Activated CD8-positive, alpha-beta memory T cell treated with anti-CD3 and anti-CD28 coated beads for 48 hours (primary cell): ENCODE measurements at regions not wholly inside any gene's neighbourhood (a gene's known extent, or its start where the extent isn't known, plus 50 kb on each side); places are given as distances from the start of the nearest gene placed in this dataset.

ENCODE experiments used
- DNase-seq, 3 experiments: peaks; one replicate each; pipeline ENCODE4 v3.0.0-alpha.2; 2020; ENCODE audit warnings: low read depth in 2 of 3, low spot score in 2 of 3

DNA sequence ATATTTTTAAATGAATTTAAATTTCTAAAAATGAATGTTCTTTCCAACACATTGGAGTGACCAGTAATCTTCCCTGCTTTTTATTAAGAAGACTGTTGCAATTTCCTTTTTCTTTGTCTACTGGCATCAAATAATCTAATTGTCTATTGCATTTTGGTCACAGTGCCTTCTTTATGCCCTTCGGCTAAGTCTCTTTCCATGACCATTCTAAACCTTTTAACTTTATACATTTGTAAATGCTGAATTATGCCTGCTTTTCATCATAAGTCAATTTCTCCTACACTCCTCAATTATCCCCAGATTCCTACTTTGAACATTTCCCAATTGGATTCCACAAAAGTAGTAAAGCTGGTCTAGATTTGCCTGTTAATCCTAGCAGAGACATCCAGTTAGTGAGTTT, 69.1 kb upstream of the HSF2 start:
- no peak for DNase-seq

DNA sequence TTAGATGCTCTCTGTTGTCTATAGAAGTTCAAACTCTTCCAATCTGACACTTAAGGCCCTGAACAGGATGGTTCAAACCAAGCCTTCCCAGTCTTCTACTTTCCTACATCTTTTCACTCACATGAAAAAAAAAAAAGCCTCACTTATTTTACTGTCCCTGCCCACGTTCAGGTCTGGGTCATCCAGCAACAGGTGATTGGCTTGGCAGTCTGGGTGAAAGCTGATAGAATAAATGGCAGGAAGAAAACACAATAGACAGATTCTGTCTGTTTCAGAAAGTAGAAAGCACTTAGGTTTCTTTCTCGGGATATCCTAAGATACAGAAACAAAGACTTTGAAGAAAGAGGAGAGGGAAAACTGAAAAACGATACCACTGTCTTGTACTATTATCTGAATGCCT, 61.8 kb upstream of the HSF2 start:
- DNase-seq, result no peak

DNA sequence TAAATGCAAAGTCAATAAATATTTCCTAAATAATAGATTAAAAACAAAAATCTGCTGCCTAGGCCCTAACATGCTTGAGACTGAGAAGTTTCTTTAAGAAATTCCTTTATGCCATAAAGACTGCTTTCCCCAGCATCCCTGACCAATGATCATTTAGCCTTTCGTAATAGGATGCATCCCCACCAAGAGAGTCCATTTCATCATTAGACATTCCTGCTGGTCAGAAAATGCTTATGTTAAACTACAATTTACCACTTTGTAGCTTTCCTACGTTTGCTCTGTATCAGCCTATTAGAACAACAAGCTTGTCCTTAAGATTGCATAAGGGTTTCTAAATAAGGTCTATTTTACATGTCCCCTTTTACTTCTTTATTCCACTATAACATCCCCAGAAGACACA, 59.8 kb upstream of the HSF2 start:
- DNase-seq, result no peak

DNA sequence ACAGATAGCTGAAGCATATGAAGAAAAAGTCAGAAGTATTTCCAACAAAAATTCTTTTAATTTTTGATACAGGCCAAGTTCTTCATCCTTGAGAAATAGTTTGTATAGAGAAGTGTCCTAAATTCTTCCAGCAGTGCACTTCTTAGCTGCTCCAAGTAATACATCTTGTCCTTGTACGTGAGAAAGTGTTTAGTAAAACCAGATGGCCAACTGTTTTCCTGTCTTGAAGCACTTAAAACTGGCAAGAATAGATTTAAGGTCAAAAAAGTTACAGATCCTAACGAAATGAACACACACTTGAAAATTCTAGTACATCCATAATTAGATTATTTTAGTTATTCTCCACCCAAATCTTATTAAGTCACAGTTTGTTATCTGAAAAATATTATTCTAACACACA, 52.2 kb upstream of the HSF2 start:
- DNase-seq, result no peak

DNA sequence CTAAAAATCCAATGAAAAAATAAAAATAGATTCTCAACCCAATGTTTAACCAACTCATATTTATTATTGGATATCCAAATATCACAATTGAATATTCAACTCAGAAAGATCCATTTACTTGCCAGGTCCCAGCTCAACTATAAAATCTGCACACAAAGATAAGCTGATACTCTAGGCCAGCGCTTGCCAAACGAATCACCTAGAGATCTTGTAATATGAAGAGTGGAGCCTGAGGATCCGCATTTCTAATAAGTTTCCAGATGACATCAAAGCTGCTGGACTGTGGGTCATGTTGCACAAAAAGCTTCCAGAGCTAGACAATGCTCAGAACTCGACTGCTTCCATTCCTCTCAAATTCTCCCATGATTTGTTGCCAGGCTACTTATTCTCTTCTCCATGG, 51.7 kb upstream of the HSF2 start:
- DNase-seq, result no peak
